ENCODE measurements at regions not wholly inside any gene's neighbourhood (a gene's known extent, or its start where the extent isn't known, plus 50 kb on each side); places are given as distances from the start of the nearest gene placed in this dataset.

DNA sequence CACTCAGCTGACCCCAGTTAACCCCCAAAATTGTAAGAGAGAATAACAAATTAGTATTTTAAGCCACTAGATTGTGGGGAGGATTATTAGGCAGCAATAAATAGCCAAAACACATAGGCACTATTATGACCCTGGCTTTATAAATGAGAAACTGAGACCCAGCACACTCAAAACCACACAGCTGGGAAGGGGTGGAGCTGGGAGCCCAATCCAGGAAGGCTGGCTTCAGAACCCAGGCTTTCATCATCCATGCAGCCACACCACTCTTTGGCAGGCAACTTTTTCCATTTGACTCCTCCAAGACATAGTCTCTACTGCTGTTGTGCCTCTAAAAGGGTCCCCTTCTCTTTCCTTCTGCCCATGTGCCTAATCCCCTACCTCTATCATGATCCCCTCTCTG, 253.8 kb downstream of the DHX15 start:
- peaks cover 0 to 8% (median 0%) of the 10 kb centered on the region in 7 donors for H3K9me3 Mint-ChIP-seq
- TF ChIP-seq, protein P1, sequence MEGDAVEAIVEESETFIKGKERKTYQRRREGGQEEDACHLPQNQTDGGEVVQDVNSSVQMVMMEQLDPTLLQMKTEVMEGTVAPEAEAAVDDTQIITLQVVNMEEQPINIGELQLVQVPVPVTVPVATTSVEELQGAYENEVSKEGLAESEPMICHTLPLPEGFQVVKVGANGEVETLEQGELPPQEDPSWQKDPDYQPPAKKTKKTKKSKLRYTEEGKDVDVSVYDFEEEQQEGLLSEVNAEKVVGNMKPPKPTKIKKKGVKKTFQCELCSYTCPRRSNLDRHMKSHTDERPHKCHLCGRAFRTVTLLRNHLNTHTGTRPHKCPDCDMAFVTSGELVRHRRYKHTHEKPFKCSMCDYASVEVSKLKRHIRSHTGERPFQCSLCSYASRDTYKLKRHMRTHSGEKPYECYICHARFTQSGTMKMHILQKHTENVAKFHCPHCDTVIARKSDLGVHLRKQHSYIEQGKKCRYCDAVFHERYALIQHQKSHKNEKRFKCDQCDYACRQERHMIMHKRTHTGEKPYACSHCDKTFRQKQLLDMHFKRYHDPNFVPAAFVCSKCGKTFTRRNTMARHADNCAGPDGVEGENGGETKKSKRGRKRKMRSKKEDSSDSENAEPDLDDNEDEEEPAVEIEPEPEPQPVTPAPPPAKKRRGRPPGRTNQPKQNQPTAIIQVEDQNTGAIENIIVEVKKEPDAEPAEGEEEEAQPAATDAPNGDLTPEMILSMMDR (IDR thresholded peaks at IDR 0.05) = no peak
- H3K27ac Mint-ChIP-seq = no peak overlapping the region
- H2AFZ ChIP-seq (ENCODE audit: insufficient read depth, low read depth, low read length, poor library complexity, severe bottlenecking) = no peak overlapping the region
- H3K9me3 ChIP-seq (replicated peaks in 1 of 2; ENCODE audit: control insufficient read depth in 1 of 2, insufficient read depth in 1 of 2, low read length in 2 of 2) = no peaks in the 10 kb centered on the region
- H3K4me2 ChIP-seq (replicated peaks; ENCODE audit: extremely low read depth, low read length, poor library complexity, severe bottlenecking) = no peak overlapping the region
- DNase-seq = no peak
- no peak overlapping the region for H3K4me3 Mint-ChIP-seq
- no peaks in the 10 kb centered on the region for H4K20me1 ChIP-seq (ENCODE audit: insufficient read depth, low read length)
- H3K4me3 ChIP-seq (replicated peaks in 1 of 3; ENCODE audit: low read depth in 2 of 3, low read length in 3 of 3) = no peak overlapping the region
- H3K27ac ChIP-seq (ENCODE audit: low read depth in 1 of 2, low read length in 2 of 2) = no peak overlapping the region
- no peaks in the 10 kb centered on the region for H3K4me1 Mint-ChIP-seq
- H3K4me1 ChIP-seq (ENCODE audit: control insufficient read depth in 1 of 2, insufficient read depth in 2 of 2, low read length in 2 of 2) = no peaks in the 10 kb centered on the region
- no peaks in the 10 kb centered on the region for H3K79me2 ChIP-seq (ENCODE audit: insufficient read depth, low read length)
- H3K36me3 Mint-ChIP-seq = no peaks in the 10 kb centered on the region
- intact Hi-C loops (cut with micrococcal nuclease) = no loop called here
- H3K27me3 ChIP-seq (ENCODE audit: control insufficient read depth in 2 of 2, insufficient read depth in 2 of 2, low read length in 2 of 2) = no peaks in the 10 kb centered on the region
- H3K27me3 Mint-ChIP-seq (ENCODE audit: low read depth in 3 of 3) = peaks cover 0 to 2% (median 0%) of the 10 kb centered on the region in 3 donors
- H3K36me3 ChIP-seq (replicated peaks in 1 of 2; ENCODE audit: control insufficient read depth in 1 of 2, insufficient read depth in 2 of 2, low read length in 2 of 2) = no peaks in the 10 kb centered on the region
- H3K9ac ChIP-seq (ENCODE audit: insufficient read depth, low read length, poor library complexity, severe bottlenecking) = no peak overlapping the region

DNA sequence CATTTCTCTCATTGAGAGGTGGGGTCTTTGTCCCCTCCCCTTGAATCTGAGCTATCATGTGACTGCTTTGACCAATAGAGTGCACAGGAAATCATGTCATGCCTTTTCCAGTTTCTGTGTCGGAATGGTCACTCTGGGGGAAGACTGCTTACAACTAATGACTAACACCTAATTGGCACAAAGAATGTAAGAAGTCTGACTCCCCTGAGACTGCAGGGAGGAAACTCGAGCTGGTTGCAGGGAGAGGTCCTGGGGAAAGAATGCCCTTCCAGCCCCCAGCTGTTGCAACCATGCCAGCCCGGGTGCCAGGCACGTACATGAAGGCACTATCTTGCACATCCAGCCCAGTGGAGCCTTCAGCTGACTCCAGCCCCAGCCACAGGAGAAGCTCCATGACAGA, 254.2 kb downstream of the DHX15 start:
- no peak overlapping the region for H2AFZ ChIP-seq (ENCODE audit: insufficient read depth, low read depth, low read length, poor library complexity, severe bottlenecking)
- H3K9me3 Mint-ChIP-seq = peaks cover 0 to 8% (median 0%) of the 10 kb centered on the region in 7 donors

More for the DNA sequence above, 254.2 kb downstream of the DHX15 start:
- no peak overlapping the region for H3K4me3 ChIP-seq (replicated peaks in 1 of 3; ENCODE audit: low read depth in 2 of 3, low read length in 3 of 3)
- WGBS (ENCODE audit: insufficient coverage) = no CpG with 5 or more reads among the region's 4 CpGs
- H3K9me3 ChIP-seq (replicated peaks in 1 of 2; ENCODE audit: control insufficient read depth in 1 of 2, insufficient read depth in 1 of 2, low read length in 2 of 2) = no peaks in the 10 kb centered on the region
- no peak for DNase-seq
- H3K36me3 Mint-ChIP-seq = no peaks in the 10 kb centered on the region
- H3K4me2 ChIP-seq (replicated peaks; ENCODE audit: extremely low read depth, low read length, poor library complexity, severe bottlenecking) = no peak overlapping the region
- no peaks in the 10 kb centered on the region for H3K79me2 ChIP-seq (ENCODE audit: insufficient read depth, low read length)
- H3K4me1 ChIP-seq (ENCODE audit: control insufficient read depth in 1 of 2, insufficient read depth in 2 of 2, low read length in 2 of 2) = no peaks in the 10 kb centered on the region
- H3K36me3 ChIP-seq (replicated peaks in 1 of 2; ENCODE audit: control insufficient read depth in 1 of 2, insufficient read depth in 2 of 2, low read length in 2 of 2) = no peaks in the 10 kb centered on the region
- peaks cover 0 to 2% (median 0%) of the 10 kb centered on the region in 3 donors for H3K27me3 Mint-ChIP-seq (ENCODE audit: low read depth in 3 of 3)
- TF ChIP-seq, protein P1 (IDR thresholded peaks at IDR 0.05) = no peak
- H3K27me3 ChIP-seq (ENCODE audit: control insufficient read depth in 2 of 2, insufficient read depth in 2 of 2, low read length in 2 of 2) = no peaks in the 10 kb centered on the region
- no peak overlapping the region for H3K27ac ChIP-seq (ENCODE audit: low read depth in 1 of 2, low read length in 2 of 2)
- no peaks in the 10 kb centered on the region for H3K4me1 Mint-ChIP-seq
- H4K20me1 ChIP-seq (ENCODE audit: insufficient read depth, low read length) = no peaks in the 10 kb centered on the region
- intact Hi-C loops (cut with micrococcal nuclease) = no loop called here
- no peak overlapping the region for H3K27ac Mint-ChIP-seq
- no peak overlapping the region for H3K4me3 Mint-ChIP-seq
- H3K9ac ChIP-seq (ENCODE audit: insufficient read depth, low read length, poor library complexity, severe bottlenecking) = no peak overlapping the region

Measured in CD14-positive monocyte (primary cell).